ENCODE measurements at regions not wholly inside any gene's neighbourhood (a gene's known extent, or its start where the extent isn't known, plus 50 kb on each side); places are given as distances from the start of the nearest gene placed in this dataset.
A peak's percentile ranks its signal among the peaks of the same experiment; 100 is the strongest.

- Histone ChIP-seq H3K27ac (ENCODE audit: low read depth, low read length, severe bottlenecking) (peak overlapping the region; percentile 95), H3K4me1 (ENCODE audit: control insufficient read depth, insufficient read depth, low read length, poor library complexity, severe bottlenecking) (peaks cover 25% of the 10 kb centered on the region), H3K9me3 (ENCODE audit: control insufficient read depth, low read length) (no peaks in the 10 kb centered on the region), H3K4me3 (ENCODE audit: extremely low read depth, insufficient read depth, low read length, poor library complexity, severe bottlenecking) (no peak overlapping the region), H3K36me3 (ENCODE audit: control insufficient read depth, insufficient read depth, low read length) (no peaks in the 10 kb centered on the region)
- 37 to 55% methylated on average over 6 to 10 of the region's 13 CpGs for WGBS, 2 experiments (ENCODE audit: insufficient coverage in 2 of 2)
These were observed 105.4 kb upstream of the MED13L start for GRCh38 chr12:116382686-116383530.

- WGBS, 2 experiments (ENCODE audit: insufficient coverage in 2 of 2) = 91 to 92% methylated on average over 3 to 4 of the region's 5 CpGs
- no peaks in the 10 kb centered on the region for H3K36me3 ChIP-seq (ENCODE audit: control insufficient read depth, insufficient read depth, low read length)
These were observed 106.7 kb upstream of the MED13L start for GRCh38 chr12:116384175-116384574.

GRCh38 chr12:116384691-116385485, 107.4 kb upstream of the MED13L start:
- H3K4me3 ChIP-seq (ENCODE audit: extremely low read depth, insufficient read depth, low read length, poor library complexity, severe bottlenecking) = no peak overlapping the region
- H3K4me1 ChIP-seq (ENCODE audit: control insufficient read depth, insufficient read depth, low read length, poor library complexity, severe bottlenecking) = peaks cover 25% of the 10 kb centered on the region
- no peak overlapping the region for H3K27ac ChIP-seq (ENCODE audit: low read depth, low read length, severe bottlenecking)
- no peaks in the 10 kb centered on the region for H3K36me3 ChIP-seq (ENCODE audit: control insufficient read depth, insufficient read depth, low read length)
- H3K9me3 ChIP-seq (ENCODE audit: control insufficient read depth, low read length) = peaks cover 5% of the 10 kb centered on the region
- 83 to 85% methylated on average over 4 to 5 of the region's 7 CpGs for WGBS, 2 experiments (ENCODE audit: insufficient coverage in 2 of 2)

More at GRCh38 chr12:116384175-116384574, 106.7 kb upstream of the MED13L start:
- Histone ChIP-seq H3K4me3 (ENCODE audit: extremely low read depth, insufficient read depth, low read length, poor library complexity, severe bottlenecking) (no peak overlapping the region), H3K9me3 (ENCODE audit: control insufficient read depth, low read length) (peaks cover 5% of the 10 kb centered on the region), H3K27ac (ENCODE audit: low read depth, low read length, severe bottlenecking) (no peak overlapping the region), H3K4me1 (ENCODE audit: control insufficient read depth, insufficient read depth, low read length, poor library complexity, severe bottlenecking) (peaks cover 25% of the 10 kb centered on the region)

DNA sequence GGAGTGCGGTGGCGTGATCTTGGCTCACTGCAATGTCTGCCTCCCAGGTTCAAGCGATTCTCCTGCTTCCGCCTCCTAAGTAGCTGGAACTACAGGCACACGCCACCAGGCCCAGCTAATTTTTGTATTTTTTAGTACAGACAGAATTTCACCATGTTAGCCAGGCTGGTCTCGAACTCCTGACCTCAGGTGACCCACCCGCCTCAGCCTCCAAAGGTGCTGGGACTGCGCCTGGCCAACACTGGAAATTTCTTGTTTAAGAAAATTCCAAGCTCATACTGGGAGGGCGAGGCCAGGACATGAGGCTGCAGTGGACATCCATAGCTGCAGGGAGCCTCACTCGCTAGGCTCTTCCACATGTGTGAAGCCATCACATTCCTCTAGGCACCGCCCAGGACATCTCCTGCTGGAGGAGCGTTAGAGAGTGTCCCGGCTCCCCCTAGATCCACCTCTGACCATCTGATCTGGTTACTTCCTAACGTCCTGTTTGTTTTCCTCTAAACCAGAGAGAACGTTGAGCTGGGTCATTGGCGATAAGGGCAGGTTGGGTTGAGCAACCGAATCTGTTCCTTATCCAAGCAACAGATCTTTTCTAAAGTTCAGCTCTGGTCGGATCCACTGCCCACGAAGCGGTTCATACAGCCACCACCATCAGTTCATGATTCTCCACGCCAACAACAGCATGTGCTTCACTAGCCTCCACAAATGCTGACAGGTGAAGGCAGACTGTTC, 108.2 kb upstream of the MED13L start:
- Histone ChIP-seq H3K4me3 (ENCODE audit: extremely low read depth, insufficient read depth, low read length, poor library complexity, severe bottlenecking) (no peak overlapping the region), H3K4me1 (ENCODE audit: control insufficient read depth, insufficient read depth, low read length, poor library complexity, severe bottlenecking) (peaks cover 25% of the 10 kb centered on the region), H3K36me3 (ENCODE audit: control insufficient read depth, insufficient read depth, low read length) (no peaks in the 10 kb centered on the region), H3K27ac (ENCODE audit: low read depth, low read length, severe bottlenecking) (no peak overlapping the region), H3K9me3 (ENCODE audit: control insufficient read depth, low read length) (peaks cover 7% of the 10 kb centered on the region)
- WGBS, 2 experiments (ENCODE audit: insufficient coverage in 2 of 2) = 74 to 82% methylated on average over 20 of the region's 21 CpGs

DNA sequence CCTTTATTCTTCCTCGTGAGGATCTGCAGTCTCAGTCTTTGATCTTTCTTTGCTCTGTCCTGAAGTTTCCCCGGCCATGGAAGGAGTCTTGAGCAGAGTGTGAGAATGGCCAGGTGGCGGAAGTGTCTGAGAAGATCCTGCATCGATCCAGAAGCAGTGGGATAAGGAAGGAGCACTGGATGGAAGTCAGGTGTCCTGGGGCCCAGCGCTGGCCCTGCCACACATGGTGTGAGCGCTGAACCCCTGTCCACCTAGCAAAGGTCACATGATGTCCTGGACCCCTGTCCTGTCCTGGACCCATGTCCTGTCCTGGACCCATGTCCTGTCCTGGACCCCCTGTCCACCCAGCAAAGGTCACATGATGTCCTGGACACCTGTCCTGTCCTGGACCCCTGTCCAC, 111.8 kb upstream of the MED13L start:
- WGBS, 2 experiments (ENCODE audit: insufficient coverage in 2 of 2) = 93 to 94% methylated on average over 3 to 5 of the region's 6 CpGs
- Histone ChIP-seq H3K27ac (ENCODE audit: low read depth, low read length, severe bottlenecking) (no peak overlapping the region), H3K9me3 (ENCODE audit: control insufficient read depth, low read length) (peaks cover 14% of the 10 kb centered on the region), H3K4me1 (ENCODE audit: control insufficient read depth, insufficient read depth, low read length, poor library complexity, severe bottlenecking) (no peaks in the 10 kb centered on the region), H3K36me3 (ENCODE audit: control insufficient read depth, insufficient read depth, low read length) (no peaks in the 10 kb centered on the region), H3K4me3 (ENCODE audit: extremely low read depth, insufficient read depth, low read length, poor library complexity, severe bottlenecking) (no peak overlapping the region)

DNA sequence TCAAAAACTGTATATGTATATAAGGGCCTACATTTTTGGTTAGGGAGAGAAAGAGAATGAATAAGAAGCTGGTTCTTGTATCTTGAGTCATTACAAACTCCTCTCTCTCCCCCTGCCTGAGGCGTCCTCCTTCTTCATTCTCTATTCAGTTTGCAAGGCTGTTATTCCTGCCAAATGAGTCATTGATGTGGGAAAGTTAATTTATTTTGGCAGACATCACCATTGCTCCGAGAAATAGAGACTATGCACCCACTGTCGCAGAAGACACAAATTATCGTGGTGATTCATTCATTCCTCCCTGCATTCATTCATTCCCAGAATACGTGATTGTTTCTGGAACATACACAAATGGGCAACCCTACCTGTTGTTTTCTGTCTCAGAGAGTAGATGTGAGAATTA, 112.5 kb upstream of the MED13L start:
- WGBS, 2 experiments (ENCODE audit: insufficient coverage in 2 of 2) = 83% methylated on average over 1 of the region's 5 CpGs; no CpG with 5 or more reads in 1 of the 2 experiments
- H3K9me3 ChIP-seq (ENCODE audit: control insufficient read depth, low read length) = peaks cover 14% of the 10 kb centered on the region
- H3K27ac ChIP-seq (ENCODE audit: low read depth, low read length, severe bottlenecking) = no peak overlapping the region
- H3K4me1 ChIP-seq (ENCODE audit: control insufficient read depth, insufficient read depth, low read length, poor library complexity, severe bottlenecking) = no peaks in the 10 kb centered on the region
- H3K36me3 ChIP-seq (ENCODE audit: control insufficient read depth, insufficient read depth, low read length) = no peaks in the 10 kb centered on the region
- no peak overlapping the region for H3K4me3 ChIP-seq (ENCODE audit: extremely low read depth, insufficient read depth, low read length, poor library complexity, severe bottlenecking)

DNA sequence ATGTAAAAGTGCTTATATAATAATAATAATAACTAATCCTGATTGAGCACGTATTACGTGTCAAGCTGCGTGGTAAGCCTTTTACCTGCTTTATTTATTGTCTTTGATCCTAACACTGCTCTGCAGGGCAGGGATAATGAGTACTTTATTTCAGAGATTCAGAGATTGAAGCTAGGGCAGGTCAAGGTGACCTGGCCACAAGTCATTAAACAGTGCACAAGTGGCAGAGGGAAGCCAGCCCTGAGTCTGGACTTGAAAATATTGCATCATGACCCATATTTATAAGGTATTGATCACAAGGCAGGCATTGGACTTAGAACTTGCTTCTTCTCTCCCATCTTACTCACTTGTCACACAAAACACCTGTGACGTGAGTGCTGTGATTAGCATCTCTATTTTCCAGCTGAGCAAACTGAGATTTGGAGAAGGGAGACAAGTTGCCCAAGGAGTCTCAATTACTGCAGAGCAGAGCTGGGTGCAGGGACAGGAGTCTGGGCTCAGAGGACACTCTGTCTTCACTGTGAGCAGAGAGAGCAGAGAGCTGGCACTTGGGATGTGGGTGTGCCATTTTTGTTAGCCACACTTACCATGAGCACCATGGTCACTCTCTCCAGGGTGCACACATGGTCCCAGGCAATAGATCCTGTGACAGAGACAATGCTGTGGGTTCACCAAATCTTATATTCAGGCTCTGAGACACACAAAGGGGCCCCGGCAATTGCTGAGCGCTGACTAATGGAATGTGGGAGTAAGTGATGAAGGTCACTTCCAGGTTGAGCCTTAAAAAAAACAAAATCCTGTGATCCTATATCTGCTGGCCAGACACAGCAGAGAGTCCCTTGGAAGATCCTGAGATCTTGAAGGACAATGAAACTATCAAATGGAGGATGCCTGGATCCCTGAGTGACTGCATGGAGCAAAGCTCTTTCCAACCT, 113.2 kb upstream of the MED13L start:
- whole genome bisulfite sequencing, 2 experiments (ENCODE audit: insufficient coverage in 2 of 2) = 94 to 96% methylated on average over 2 to 3 of the region's 6 CpGs
- Histone ChIP-seq H3K4me1 (ENCODE audit: control insufficient read depth, insufficient read depth, low read length, poor library complexity, severe bottlenecking) (no peaks in the 10 kb centered on the region), H3K27ac (ENCODE audit: low read depth, low read length, severe bottlenecking) (no peak overlapping the region), H3K36me3 (ENCODE audit: control insufficient read depth, insufficient read depth, low read length) (no peaks in the 10 kb centered on the region), H3K9me3 (ENCODE audit: control insufficient read depth, low read length) (peaks cover 14% of the 10 kb centered on the region), H3K4me3 (ENCODE audit: extremely low read depth, insufficient read depth, low read length, poor library complexity, severe bottlenecking) (no peak overlapping the region)

DNA sequence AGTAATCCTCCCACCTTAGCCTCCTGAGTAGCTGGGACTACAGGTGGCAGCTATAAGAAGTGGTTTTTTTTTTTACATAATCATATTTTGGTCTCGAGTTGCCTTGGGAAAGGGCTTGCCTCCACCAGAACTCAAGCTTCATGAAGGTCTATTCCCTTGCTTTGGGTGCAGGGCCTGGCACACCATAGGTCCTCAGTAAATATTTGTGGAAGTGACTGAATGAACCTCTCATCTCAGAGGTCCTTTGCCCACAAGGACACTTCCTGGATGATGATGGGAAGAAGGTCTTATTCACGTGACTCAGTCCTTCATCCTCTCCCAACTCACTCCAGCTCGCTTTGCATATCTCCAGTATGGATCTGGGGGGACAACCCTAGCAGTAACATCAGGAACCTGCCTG, 114.0 kb upstream of the MED13L start:
- Histone ChIP-seq H3K4me1 (ENCODE audit: control insufficient read depth, insufficient read depth, low read length, poor library complexity, severe bottlenecking) (no peaks in the 10 kb centered on the region), H3K4me3 (ENCODE audit: extremely low read depth, insufficient read depth, low read length, poor library complexity, severe bottlenecking) (no peak overlapping the region), H3K36me3 (ENCODE audit: control insufficient read depth, insufficient read depth, low read length) (no peaks in the 10 kb centered on the region), H3K27ac (ENCODE audit: low read depth, low read length, severe bottlenecking) (peak overlapping the region; percentile 1), H3K9me3 (ENCODE audit: control insufficient read depth, low read length) (peaks cover 15% of the 10 kb centered on the region)
- no CpG with 5 or more reads among the region's 3 CpGs for WGBS, 2 experiments (ENCODE audit: insufficient coverage in 2 of 2)

DNA sequence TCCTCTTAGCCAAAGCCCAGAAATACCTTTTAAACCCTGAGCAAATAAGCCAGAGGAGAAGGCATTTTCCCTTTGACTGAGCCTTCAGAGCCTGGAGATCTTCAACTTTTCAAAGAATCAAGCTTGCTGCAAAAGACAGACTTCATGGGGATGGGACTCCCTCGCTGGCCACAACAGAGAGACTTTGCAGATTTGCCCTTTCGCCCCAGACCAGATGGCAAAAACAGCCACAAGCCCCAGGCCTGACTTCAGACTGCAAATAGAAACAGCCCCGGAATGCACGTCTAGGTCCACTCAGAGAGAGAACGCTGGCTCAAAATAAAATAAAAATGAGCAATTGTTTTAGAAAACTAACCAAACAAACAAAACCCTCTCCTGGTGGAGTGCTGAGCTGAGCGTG, 114.6 kb upstream of the MED13L start:
- Histone ChIP-seq H3K36me3 (ENCODE audit: control insufficient read depth, insufficient read depth, low read length) (no peaks in the 10 kb centered on the region), H3K4me1 (ENCODE audit: control insufficient read depth, insufficient read depth, low read length, poor library complexity, severe bottlenecking) (no peaks in the 10 kb centered on the region), H3K4me3 (ENCODE audit: extremely low read depth, insufficient read depth, low read length, poor library complexity, severe bottlenecking) (no peak overlapping the region), H3K9me3 (ENCODE audit: control insufficient read depth, low read length) (peaks cover 17% of the 10 kb centered on the region), H3K27ac (ENCODE audit: low read depth, low read length, severe bottlenecking) (peak overlapping the region; percentile 1)
- 91 to 100% methylated on average over 2 to 6 of the region's 6 CpGs for WGBS, 2 experiments (ENCODE audit: insufficient coverage in 2 of 2)

GRCh38 chr12:116393255-116393654, 115.8 kb upstream of the MED13L start:
- H3K4me3 ChIP-seq (ENCODE audit: extremely low read depth, insufficient read depth, low read length, poor library complexity, severe bottlenecking) = no peak overlapping the region
- WGBS, 2 experiments (ENCODE audit: insufficient coverage in 2 of 2) = 82 to 83% methylated on average over 7 to 8 of the region's 10 CpGs
- H3K36me3 ChIP-seq (ENCODE audit: control insufficient read depth, insufficient read depth, low read length) = no peaks in the 10 kb centered on the region
- peaks cover 19% of the 10 kb centered on the region for H3K9me3 ChIP-seq (ENCODE audit: control insufficient read depth, low read length)
- no peak overlapping the region for H3K27ac ChIP-seq (ENCODE audit: low read depth, low read length, severe bottlenecking)
- no peaks in the 10 kb centered on the region for H3K4me1 ChIP-seq (ENCODE audit: control insufficient read depth, insufficient read depth, low read length, poor library complexity, severe bottlenecking)

Measured in mesodermal cell (in vitro differentiated cells).